Glomerular visceral epithelial cell (primary cell): ENCODE measurements at regions not wholly inside any gene's neighbourhood (a gene's known extent, or its start where the extent isn't known, plus 50 kb on each side); places are given as distances from the start of the nearest gene placed in this dataset.

Experiments used
- DNase-seq: peaks from one replicate; pipeline ENCODE4 v3.0.0-alpha.2; 2016; ENCODE audit errors: extremely low spot score

DNA sequence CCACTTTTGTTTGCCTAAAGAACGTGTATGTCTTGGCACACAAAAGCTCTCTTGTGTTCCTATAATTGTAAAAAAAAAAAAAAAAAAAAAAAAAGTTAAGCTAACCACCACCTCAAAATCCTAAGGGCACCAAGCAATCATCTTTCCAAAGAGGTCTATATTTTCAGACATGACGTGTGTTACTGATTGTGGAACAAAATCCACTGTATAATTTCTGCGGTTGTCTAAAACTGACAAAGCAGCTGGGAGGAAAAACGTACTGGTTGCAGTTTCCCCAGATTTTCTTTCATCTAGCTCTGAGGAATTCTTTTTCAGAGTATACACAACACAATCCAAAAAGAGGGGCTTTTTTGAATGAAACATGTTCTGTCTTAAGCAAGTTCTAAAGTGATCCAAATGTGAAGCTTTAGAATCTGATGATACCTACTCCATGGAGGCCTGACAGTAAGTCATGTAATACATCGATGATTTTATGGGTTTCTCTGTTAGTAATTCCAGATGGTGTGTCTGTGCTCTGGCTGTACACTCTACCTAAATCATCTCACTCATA is 375.6 kb upstream of the NUDT12 start:
- DNase-seq: no peak

DNA sequence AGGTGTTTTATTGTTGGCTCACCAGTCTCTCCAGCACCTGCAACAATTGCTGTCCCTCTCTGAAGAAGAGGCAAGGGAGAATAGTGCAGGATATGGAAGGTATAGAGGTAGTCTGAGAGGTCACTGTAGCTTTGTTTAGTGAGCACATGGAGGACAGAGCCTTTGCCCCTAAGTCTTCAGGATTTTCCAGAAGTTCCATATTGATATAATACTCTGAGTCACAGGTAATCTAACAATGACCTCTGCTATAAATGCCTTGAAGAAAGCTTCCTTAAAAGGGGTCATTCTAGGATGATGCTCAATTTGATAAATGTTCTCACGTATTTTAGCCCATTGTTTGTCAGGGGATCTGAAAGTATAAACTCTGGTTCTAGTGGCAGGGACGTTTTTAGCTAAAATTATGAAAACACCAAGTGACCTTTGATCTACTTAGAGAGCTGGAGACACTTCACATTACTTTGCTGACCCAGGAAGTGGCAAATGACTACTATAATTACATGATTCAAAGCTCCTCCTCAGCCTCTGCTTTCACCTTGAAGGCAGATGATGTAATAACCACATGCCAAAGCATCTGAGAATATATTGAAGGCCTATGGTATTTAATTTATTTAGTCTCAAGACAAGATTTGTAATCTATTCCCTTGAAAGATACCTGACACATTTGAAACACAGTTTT is 366.9 kb upstream of the NUDT12 start:
- DNase-seq: peak; percentile 53

DNA sequence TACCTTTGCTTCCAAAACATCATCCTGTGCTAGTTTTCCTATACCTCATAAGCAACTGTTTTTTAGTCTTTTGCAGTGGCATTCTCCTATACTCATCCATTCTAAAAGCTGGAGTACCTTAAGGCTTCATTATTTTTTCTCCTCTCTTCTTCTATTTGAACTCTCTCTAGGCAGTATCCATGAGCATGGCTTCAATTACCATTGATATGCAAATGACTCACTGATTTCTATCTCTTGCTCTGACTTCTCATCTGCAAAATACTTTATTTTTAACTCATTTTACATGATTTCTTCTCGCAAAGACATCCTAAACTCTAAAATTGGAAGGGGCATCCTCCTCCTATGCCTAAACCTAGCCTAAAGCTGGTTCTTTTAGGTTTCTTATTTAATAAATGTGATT is 365.1 kb upstream of the NUDT12 start:
- no peak for DNase-seq

DNA sequence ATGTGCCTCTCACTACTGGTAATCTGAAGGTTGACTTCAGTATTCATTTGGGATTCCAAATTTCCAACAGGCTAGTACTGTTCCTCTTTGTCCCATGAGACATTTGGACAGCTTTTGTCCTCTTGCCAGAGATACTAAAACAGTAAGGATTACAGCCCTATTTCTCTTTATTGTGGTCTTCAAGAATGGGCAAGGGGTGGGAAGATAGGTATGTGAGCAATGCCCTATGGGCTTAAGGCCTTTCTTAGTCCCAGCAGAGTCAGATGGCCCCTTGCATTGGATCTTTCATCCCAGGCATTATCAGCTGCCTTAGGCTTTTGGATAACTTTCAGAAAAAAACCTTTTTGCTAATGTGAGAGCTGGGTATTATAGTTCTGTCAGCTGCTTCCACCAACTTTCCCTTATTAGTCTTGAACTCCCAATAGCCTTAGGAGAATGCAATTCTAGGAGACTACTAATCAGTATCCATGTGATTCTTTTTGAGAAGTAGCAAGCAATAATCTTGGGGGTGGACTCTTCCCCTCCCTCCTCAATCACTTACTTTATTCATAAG is 361.1 kb upstream of the NUDT12 start:
- no peak for DNase-seq

GRCh38 chr5:103919506-103919905 is 356.9 kb upstream of the NUDT12 start:
- peak; percentile 18 for DNase-seq

- DNase-seq: peak; percentile 46
Measured at GRCh38 chr5:103918668-103919367, 356.2 kb upstream of the NUDT12 start.

- no peak for DNase-seq
Measured at GRCh38 chr5:103915081-103915480, 352.5 kb upstream of the NUDT12 start.

DNA sequence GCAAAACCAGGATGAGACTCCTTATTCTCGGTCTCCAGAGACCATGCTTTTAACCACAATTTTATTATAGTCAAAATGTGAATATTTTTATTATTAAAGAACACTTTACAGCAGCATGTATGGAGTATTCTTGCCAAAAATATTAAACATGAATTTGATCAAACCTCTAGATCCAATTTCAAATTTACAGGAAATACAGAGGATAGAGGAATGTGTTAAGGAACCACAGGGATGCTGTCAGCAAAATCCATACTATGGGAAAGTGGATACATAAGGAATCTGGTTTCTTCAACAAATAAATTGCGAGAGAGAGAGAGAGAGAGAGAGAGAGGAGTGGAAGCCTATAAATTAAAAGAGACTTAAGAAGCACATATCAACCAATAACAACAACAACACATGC is 348.2 kb upstream of the NUDT12 start:
- no peak for DNase-seq

DNA sequence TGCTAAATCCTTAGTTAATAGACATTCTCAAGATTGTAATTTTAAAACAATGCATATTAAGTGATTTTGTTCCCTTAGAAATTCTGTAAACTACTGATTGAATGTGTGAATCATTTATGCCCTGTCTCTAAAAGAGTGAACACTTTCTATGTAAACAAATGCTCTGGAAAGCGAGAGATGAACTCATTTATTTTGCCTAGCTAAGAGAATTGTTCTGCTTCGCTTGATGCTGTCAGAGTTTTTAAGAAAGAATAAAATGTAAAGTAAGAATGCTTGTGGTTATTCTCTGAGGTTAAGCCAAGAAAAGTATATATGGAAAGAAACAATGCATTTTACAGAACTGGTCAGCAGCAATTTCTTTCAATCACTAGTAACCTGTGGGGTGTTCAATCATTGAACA is 347.4 kb upstream of the NUDT12 start:
- DNase-seq: peak; percentile 7

GRCh38 chr5:103909391-103909790 is 346.8 kb upstream of the NUDT12 start:
- no peak for DNase-seq

DNA sequence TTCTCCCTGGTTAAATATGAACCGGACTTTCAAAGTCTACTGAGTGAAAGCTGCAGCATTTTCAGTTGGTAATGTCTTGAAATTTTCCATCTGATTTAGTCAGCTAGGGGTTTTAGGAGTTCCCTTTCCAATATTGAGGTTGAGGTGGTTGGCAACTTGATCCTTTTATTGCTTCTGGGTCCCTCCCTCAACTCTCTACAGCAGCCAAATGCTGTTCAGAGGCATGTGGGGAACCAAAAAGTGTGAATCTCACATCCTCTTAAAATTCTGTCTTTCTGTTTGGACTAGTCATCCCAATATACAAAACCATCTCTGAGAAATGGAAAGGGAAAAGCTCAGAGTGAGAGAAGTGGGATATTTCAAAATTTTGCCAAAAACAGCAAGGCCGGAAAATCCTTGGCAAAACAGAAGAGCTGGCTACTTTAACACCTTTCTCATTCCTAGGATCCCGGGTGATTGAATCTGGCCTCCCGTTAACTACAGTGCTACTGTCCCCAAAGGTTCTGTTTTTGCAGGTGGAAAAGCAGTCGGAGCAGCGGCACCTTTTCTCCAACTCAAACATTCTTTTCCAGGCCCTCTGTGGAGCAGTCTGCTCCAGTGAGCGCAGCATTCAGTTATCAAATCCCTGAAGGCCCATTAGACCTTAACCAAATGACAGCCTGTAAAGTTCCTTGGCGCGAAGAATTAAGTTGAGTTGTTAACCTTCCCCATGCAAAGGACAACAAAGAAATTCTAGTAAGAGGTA is 345.9 kb upstream of the NUDT12 start:
- DNase-seq: no peak

GRCh38 chr5:103907001-103907400 is 344.4 kb upstream of the NUDT12 start:
- no peak for DNase-seq

DNA sequence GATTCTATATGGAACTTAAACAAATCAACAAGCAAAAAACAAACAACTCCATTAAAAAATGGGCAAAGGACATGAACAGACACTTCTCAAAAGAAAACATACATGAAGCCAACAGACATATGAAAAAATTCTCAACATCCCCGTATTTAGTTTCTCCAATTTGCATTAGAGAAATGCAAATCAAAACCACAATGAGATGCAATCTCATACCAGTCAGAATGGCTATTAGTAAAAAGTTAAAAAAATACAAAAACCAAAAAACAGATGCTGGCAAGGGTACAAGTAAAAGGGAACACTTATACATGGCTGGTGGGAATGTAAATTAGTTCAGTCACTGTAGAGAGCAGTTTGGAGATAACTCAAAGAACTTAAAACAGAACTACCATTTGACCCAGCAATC is 342.1 kb upstream of the NUDT12 start:
- no peak for DNase-seq

DNA sequence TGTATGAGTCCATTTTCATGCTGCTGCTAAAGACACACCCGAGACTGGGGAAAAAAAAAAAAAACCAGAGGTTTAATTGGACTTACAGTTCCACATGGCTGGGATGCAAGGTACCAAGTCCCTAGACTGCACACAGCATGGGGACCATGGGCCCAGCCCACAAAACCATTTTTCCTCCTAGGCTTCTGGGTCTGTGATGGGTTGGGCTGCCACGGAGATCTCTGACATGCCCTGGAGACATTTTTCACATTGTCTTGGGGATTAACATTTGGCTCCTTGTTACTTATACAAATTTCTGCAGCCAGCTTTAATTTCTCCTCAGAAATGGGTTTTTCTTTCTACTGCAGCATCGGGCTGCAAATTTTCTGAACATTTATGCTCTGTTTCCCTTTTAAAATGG is 340.3 kb upstream of the NUDT12 start:
- no peak for DNase-seq

GRCh38 chr5:103901885-103902284 is 339.3 kb upstream of the NUDT12 start:
- no peak for DNase-seq

- DNase-seq: no peak
Measured at GRCh38 chr5:103896593-103896992, 334.0 kb upstream of the NUDT12 start.

- DNase-seq: no peak
Measured at GRCh38 chr5:103895738-103896137, 333.1 kb upstream of the NUDT12 start.

- no peak for DNase-seq
Measured at GRCh38 chr5:103894882-103895281, 332.3 kb upstream of the NUDT12 start.

DNA sequence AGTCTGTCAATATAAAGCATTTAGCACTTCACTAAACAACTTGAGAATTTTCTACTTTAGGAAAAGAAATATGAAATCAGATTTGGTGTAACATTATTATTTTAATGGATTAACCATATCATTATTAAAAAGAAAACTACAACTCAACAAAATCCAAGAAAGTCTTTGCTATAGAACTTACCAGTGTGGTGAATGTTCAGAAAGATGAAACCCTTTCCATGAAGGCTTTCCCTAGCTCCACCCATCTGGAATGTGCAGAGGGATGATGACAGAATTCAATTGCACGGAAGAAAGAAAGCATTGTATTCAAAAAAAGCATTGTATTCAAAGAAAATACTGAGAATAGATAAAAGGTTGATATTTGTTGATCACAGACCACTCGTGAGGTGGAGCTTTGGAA is 328.6 kb upstream of the NUDT12 start:
- no peak for DNase-seq

- DNase-seq: no peak
Measured at GRCh38 chr5:103890313-103890712, 327.7 kb upstream of the NUDT12 start.

- DNase-seq: no peak
Measured at GRCh38 chr5:103889500-103890209, 327.1 kb upstream of the NUDT12 start.

DNA sequence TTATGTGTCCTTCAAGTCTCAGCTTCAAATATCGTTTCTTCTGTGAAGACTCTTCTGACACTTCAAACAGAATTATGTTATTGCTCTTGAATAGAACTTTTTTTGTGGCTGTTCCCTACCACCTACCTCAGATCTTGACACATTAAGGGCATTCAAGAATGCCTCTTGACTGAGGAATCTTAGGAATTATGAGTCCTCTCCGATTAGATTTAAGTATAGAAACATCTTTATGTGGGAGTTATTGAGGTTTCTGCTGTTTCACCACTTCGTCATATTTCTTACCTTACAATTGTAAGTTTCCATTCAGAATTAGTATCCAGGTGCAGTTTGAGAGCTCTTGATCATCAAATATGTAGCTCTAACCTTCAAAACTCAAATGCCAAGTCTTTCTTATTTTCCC is 324.2 kb upstream of the NUDT12 start:
- no peak for DNase-seq
